WI38 (cell line): ENCODE measurements at regions not wholly inside any gene's neighbourhood (a gene's known extent, or its start where the extent isn't known, plus 50 kb on each side); places are given as distances from the start of the nearest gene placed in this dataset.

Experiments used
- H3K4me3 ChIP-seq: 2 replicates; pipeline ENCODE4 v1.5.1; 2011; ENCODE audit warnings: low read depth, mild to moderate bottlenecking, control low read depth, low read length
- TF ChIP-seq, protein P1 (sequence below): IDR thresholded peaks from 2 replicates; pipeline ENCODE4 v1.5.1; 2012; ENCODE audit warnings: low read depth, mild to moderate bottlenecking, control low read depth, low read length

DNA sequence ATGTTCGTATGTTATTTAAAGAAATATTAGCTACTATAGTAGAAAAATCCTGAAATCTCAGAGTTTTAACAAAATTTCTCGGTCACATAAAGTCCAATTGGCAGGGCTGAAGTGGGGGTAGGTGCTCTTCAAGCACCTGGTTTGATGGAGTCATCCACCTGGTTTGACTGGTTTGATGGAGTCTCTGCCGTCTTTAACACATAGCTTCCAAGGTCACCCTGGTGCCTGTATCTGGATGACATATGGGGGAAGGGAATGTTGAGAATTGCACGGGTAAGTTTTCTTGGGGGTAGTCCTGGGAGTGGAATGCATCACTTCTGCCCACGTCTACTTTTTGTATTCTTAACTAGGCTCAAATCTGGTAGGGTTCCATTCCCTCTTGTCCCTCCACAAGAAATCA lies 351.2 kb downstream of the SH3GL2 start:
- H3K4me3 ChIP-seq, result no peak overlapping the region
- TF ChIP-seq, protein P1, sequence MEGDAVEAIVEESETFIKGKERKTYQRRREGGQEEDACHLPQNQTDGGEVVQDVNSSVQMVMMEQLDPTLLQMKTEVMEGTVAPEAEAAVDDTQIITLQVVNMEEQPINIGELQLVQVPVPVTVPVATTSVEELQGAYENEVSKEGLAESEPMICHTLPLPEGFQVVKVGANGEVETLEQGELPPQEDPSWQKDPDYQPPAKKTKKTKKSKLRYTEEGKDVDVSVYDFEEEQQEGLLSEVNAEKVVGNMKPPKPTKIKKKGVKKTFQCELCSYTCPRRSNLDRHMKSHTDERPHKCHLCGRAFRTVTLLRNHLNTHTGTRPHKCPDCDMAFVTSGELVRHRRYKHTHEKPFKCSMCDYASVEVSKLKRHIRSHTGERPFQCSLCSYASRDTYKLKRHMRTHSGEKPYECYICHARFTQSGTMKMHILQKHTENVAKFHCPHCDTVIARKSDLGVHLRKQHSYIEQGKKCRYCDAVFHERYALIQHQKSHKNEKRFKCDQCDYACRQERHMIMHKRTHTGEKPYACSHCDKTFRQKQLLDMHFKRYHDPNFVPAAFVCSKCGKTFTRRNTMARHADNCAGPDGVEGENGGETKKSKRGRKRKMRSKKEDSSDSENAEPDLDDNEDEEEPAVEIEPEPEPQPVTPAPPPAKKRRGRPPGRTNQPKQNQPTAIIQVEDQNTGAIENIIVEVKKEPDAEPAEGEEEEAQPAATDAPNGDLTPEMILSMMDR, result no peak

DNA sequence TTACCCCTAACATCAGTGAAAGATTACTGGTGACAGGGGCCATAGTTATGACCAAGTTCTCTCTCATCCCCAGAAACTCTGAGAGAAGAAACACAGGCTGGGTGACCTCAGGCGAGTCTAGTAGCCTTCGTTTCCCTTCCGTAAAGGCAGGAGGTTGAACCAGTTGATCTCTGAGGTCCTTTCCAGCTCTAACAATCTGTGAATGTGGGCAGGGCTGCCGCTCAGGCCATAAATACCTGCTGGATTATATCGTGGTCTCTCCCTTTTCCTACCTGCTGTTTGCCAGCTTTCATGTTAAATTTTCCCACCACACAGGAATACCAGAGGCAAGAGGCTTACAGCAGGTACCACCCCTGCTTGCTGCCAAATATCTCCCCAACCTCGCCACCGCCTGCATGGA lies 357.5 kb downstream of the SH3GL2 start:
- H3K4me3 ChIP-seq, result no peak overlapping the region
- TF ChIP-seq, protein P1, result no peak

DNA sequence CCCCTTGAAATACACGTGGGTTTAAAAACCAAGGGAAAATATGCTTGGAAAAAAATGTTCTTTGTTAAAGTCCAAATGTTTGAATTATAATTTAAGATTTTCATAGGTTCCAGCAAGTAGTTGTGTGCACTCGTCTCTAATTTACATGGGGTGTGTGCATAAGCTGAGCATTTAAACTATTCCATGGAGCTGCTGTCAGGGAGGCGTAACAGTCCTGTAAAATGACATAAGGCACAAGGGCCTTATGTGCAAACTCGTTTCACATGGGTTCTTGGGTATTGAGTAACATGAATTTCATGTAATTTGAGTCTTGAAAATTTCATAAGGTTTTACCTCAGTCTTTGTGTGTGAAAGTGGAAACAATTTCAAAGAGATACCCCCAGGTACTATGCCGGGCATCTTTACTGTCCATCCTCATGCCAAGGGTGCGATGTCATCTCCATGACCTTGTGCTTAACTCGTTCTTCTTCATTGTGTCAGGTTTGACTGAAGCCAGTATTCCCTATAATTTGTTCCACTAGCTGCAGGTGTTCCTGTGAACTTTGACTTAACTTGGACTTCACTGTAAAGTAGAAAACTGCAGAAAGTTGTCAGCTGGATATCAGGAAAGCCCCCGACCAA lies 359.3 kb downstream of the SH3GL2 start:
- TF ChIP-seq, protein P1, result no peak
- no peak overlapping the region for H3K4me3 ChIP-seq

DNA sequence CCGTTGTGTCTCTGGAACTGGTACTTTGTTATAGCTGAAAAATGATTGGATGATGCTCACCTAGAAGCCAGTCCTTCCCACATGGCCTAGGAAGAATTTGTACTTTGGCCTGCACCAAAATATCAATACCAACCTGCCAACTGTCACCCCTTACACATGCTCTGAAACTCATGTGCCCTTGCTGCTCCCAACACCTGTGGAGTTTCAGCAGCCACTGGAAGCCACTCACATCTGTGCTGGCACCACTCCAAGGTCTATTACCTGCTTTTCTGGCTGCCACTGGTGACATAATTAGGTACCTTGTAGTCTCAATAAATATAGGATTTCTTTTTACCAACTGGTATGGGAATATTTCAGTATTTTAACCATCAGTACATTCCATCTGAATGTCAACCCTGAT lies 363.6 kb downstream of the SH3GL2 start:
- no peak overlapping the region for H3K4me3 ChIP-seq
- TF ChIP-seq, protein P1, result no peak

DNA sequence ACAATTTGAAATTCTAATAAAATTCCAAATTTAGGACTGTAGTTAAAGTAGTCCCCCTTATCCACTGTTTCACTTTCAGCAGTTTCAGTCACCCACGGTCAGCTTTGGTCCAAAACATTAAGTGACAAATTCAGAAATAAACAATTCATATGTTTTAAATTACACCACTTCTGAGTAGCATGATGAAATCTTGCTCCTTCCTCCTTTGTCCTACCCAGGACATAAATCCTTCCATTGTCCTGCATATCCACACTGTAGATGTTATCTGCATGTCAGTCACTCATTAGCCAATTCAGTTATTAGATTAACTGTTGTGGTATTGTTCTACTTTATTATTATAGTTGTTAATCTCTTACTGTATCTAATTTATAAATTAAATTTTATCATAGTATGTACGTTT lies 376.5 kb downstream of the SH3GL2 start:
- no peak overlapping the region for H3K4me3 ChIP-seq
- TF ChIP-seq, protein P1, result no peak

DNA sequence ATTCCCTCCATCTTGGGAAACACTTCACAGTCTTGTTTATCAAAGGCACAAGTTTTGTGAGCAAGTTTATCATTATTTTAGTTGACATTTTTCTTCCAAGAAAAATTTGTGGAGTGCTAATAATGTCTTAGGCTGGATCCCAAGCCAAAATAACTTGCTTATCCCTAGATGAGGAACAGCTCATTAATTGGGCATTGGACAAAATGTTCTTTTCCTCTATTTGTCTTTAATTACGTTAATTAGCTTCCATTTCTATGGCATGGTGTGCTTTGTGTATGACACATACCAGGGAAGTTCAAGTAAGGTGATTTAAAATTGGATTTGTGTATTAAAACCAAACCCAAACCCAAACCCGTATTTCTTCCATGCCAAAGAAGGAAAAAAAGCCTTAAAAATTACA lies 379.5 kb downstream of the SH3GL2 start:
- TF ChIP-seq, protein P1, result no peak
- no peak overlapping the region for H3K4me3 ChIP-seq

DNA sequence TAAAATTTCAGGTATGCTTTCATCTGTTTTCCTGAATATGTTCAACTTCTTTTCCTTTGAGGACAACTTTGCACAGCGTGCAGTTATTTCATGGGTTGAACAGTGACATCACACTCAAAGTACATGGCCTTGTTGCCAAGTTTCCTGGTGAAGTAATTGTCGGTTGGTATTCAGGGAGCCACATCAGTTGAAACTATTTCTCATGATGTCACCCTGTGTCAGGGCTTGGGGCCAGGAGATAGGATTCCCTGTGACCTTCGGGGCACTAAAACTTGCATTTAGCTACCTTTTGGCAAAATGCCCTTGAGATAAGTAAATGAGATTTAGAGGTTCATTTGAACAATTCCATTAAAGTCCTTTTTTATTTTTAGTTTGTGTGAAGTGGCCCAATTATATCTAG lies 383.9 kb downstream of the SH3GL2 start:
- H3K4me3 ChIP-seq, result no peak overlapping the region
- TF ChIP-seq, protein P1, result no peak
